Transverse colon (tissue), 4 donors: ENCODE measurements at regions not wholly inside any gene's neighbourhood (a gene's known extent, or its start where the extent isn't known, plus 50 kb on each side); places are given as distances from the start of the nearest gene placed in this dataset.

Experiments used
- EP300 ChIP-seq: sonication (generic); formaldehyde crosslinking; IDR thresholded peaks from one replicate; pipeline ENCODE4 v1.6.1; 2017; ENCODE audit warnings: antibody characterized with exemption, low read depth
- POLR2A ChIP-seq: fragments of 450-650 bp; IDR thresholded peaks from one replicate; pipeline ENCODE4 v1.6.1; 2016; ENCODE audit warnings: antibody characterized with exemption, mild to moderate bottlenecking, moderate library complexity
- POLR2AphosphoS5 ChIP-seq, 3 donors: sonication (generic); formaldehyde crosslinking; IDR thresholded peaks; one replicate each; pipeline ENCODE4 v1.6.1; 2016; ENCODE audit warnings: antibody characterized with exemption in 3 of 3
- TF ChIP-seq, protein P1 (sequence below), 5 experiments: fragments of 200-600 bp in 3 of 5; fragments of 450-650 bp in 2 of 5; sonication (generic) in 3 of 5; IDR thresholded peaks; 1 replicate in 2 of 5; 2 replicates in 3 of 5; pipeline ENCODE4 v1.5.1; 2016 to 2017; ENCODE audit warnings: antibody characterized with exemption in 5 of 5, inconsistent platforms in 3 of 5, mild to moderate bottlenecking in 2 of 5, moderate library complexity in 1 of 5

DNA sequence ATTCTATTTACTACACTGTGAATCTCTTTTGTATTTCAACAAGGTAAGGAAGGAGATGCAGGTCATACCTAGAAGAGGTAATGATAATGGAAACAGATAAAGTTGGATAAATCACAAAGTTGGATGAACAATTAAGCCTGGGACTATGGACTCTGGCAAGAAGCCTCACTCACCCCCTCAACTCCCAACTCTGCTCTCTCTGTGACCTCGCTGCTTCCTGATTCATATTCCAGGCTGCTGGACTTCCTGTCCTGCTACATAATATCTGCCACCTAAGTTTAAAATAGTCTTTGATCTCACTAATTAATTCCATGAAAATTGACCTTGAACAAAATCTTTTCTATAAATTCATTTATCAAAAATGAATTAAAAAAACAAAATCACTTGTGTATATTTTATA is 215.3 kb downstream of the CALCRL start:
- TF ChIP-seq, protein P1, sequence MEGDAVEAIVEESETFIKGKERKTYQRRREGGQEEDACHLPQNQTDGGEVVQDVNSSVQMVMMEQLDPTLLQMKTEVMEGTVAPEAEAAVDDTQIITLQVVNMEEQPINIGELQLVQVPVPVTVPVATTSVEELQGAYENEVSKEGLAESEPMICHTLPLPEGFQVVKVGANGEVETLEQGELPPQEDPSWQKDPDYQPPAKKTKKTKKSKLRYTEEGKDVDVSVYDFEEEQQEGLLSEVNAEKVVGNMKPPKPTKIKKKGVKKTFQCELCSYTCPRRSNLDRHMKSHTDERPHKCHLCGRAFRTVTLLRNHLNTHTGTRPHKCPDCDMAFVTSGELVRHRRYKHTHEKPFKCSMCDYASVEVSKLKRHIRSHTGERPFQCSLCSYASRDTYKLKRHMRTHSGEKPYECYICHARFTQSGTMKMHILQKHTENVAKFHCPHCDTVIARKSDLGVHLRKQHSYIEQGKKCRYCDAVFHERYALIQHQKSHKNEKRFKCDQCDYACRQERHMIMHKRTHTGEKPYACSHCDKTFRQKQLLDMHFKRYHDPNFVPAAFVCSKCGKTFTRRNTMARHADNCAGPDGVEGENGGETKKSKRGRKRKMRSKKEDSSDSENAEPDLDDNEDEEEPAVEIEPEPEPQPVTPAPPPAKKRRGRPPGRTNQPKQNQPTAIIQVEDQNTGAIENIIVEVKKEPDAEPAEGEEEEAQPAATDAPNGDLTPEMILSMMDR (IDR thresholded peaks at IDR 0.05), result no peak
- no peak for TF ChIP-seq POLR2A
- TF ChIP-seq POLR2AphosphoS5 (IDR thresholded peaks at IDR 0.05), result no peak
- no peak for TF ChIP-seq EP300
